Prostate gland (tissue), 2 donors: ENCODE measurements at regions not wholly inside any gene's neighbourhood (a gene's known extent, or its start where the extent isn't known, plus 50 kb on each side); places are given as distances from the start of the nearest gene placed in this dataset.

Source experiments
- DNase-seq: peaks from one replicate; pipeline ENCODE4 v3.0.0-alpha.2; 2019; ENCODE audit warnings: low spot score
- H3K27ac ChIP-seq, 2 donors: fragments of 200-600 bp; sonication (generic); 2 replicates each; pipeline ENCODE4 v1.5.1; 2017 to 2019
- H3K27me3 ChIP-seq: fragments of 200-600 bp; sonication (generic); replicated peaks from 2 replicates; pipeline ENCODE4 v1.5.1; 2019; ENCODE audit not compliant: insufficient read depth
- H3K36me3 ChIP-seq, 2 donors: fragments of 200-600 bp; sonication (generic); 1 replicate in 1 of 2; 2 replicates in 1 of 2; pipeline versions ENCODE4 v1.5.1 to v1.8.1; 2017 to 2019
- H3K4me1 ChIP-seq: fragments of 200-600 bp; sonication (generic); replicated peaks from 2 replicates; pipeline ENCODE4 v1.5.1; 2019
- H3K4me3 ChIP-seq, 2 donors: fragments of 200-600 bp; sonication (generic); 2 replicates each; pipeline ENCODE4 v1.5.1; 2017 to 2019
- H3K9me3 ChIP-seq: fragments of 200-600 bp; sonication (generic); 2 replicates; pipeline ENCODE4 v1.5.1; 2017
- POLR2A ChIP-seq: fragments of 450-650 bp; IDR thresholded peaks from one replicate; pipeline ENCODE4 v1.6.1; 2016; ENCODE audit warnings: antibody characterized with exemption, mild to moderate bottlenecking
- POLR2AphosphoS5 ChIP-seq: sonication (generic); formaldehyde crosslinking; IDR thresholded peaks from one replicate; pipeline ENCODE4 v1.6.1; 2017; ENCODE audit warnings: antibody characterized with exemption
- WGBS: methylation state at CpG from one replicate; pipeline ENCODE4 v1.1.5; 2018; 5-methylcytosine and 5-hydroxymethylcytosine counted together
- intact Hi-C: fragments of 100-400 bp; cut with DNase I; formaldehyde crosslinking; loops from one replicate; pipeline ENCODE4 v1.14.2; 2022
- small RNA-seq, 2 donors: library from RNA; depleted of rRNA; stranded (forward); fragments of <200 nt; gene quantifications; one replicate each; pipeline ENCODE3, GENCODE V24; 2016
- TF ChIP-seq, protein P1 (sequence below), 4 experiments: fragments of 200-600 bp in 2 of 4; fragments of 450-650 bp in 2 of 4; sonication (generic) in 2 of 4; IDR thresholded peaks; 1 replicate in 3 of 4; 2 replicates in 1 of 4; pipeline ENCODE4 v1.5.1; 2016 to 2019; ENCODE audit warnings: antibody characterized with exemption in 4 of 4, mild to moderate bottlenecking in 2 of 4, moderate library complexity in 2 of 4

DNA sequence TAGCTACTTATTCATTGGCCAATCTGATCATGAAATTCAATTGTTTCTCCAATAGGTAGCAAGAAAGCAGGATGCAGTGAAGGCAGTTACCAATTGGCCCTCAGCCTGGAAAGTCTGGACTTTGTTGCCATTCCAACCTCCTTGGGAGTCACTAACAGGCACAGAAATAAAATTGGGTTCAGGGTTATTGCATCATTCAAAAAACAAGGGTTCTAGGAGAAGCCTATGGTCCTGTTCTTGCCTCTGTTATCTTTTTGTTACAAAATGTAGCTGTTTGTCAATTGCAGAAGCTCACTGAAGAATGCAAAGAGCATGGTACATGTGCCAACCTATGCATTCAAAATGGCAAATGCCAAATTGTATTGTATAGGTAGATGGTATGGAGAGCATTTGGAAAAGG, 51.0 kb upstream of the CCNG1 start:
- H3K27me3 ChIP-seq = no peaks in the 10 kb centered on the region
- no peaks in the 10 kb centered on the region for H3K4me1 ChIP-seq
- no peak overlapping the region for H3K27ac ChIP-seq
- H3K9me3 ChIP-seq = no peaks in the 10 kb centered on the region
- no peaks in the 10 kb centered on the region for H3K36me3 ChIP-seq
- H3K4me3 ChIP-seq = no peak overlapping the region
- intact Hi-C loops = no loop called here
- no peak for TF ChIP-seq POLR2A
- TF ChIP-seq, protein P1, sequence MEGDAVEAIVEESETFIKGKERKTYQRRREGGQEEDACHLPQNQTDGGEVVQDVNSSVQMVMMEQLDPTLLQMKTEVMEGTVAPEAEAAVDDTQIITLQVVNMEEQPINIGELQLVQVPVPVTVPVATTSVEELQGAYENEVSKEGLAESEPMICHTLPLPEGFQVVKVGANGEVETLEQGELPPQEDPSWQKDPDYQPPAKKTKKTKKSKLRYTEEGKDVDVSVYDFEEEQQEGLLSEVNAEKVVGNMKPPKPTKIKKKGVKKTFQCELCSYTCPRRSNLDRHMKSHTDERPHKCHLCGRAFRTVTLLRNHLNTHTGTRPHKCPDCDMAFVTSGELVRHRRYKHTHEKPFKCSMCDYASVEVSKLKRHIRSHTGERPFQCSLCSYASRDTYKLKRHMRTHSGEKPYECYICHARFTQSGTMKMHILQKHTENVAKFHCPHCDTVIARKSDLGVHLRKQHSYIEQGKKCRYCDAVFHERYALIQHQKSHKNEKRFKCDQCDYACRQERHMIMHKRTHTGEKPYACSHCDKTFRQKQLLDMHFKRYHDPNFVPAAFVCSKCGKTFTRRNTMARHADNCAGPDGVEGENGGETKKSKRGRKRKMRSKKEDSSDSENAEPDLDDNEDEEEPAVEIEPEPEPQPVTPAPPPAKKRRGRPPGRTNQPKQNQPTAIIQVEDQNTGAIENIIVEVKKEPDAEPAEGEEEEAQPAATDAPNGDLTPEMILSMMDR (IDR thresholded peaks at IDR 0.05) = no peak
- TF ChIP-seq POLR2AphosphoS5 = no peak
- no peak for DNase-seq

DNA sequence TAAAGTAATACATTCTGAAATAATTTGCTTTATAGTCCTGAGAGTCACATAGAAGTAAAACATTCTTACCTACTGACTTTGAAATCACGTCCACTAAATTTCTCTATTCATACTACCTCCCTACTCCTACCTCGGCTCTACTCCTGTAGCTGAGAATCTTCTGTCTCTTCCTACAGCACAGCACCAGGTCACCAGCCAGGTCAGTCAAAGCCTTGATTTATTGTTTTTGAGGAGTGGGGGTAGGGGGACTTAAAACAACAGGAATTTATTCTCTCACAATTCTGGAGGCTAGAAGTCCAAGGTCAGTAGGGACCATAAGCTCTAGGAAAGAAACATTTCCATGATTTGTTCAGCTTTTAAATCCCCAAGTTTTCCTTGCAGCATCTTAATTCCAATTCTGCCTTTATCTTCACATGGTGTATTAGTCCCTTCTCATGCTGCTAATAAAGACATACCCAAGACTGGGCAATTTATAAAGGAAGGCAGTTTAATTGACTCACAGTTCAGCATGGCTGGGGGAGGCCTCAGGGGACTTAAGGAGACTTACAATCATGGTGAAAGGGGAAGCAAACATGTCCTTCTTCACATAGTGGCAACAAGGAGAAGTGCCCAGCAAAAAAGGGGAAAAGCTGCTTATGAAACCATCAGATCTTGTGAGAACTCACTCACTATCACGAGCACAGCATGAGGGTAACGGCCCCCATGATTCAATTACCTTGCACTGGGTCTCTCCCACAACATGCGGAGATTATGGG, 49.6 kb upstream of the CCNG1 start:
- no peaks in the 10 kb centered on the region for H3K4me1 ChIP-seq
- no peak overlapping the region for H3K27ac ChIP-seq
- H3K9me3 ChIP-seq = no peaks in the 10 kb centered on the region
- intact Hi-C loops = no loop called here
- no peak for DNase-seq
- no peaks in the 10 kb centered on the region for H3K27me3 ChIP-seq
- no peaks in the 10 kb centered on the region for H3K36me3 ChIP-seq
- H3K4me3 ChIP-seq = no peak overlapping the region
- TF ChIP-seq, protein P1 (IDR thresholded peaks at IDR 0.05) = no peak
- WGBS = 80% methylated on average over 5 of the region's 5 CpGs

Small RNA genes in the stretch of these regions (small RNA-seq; reads per million reads assigned to genes)
- 0 reads per million in 2 donors for gene RNU6-164P
